Fibroblast of peridontal ligament (primary cell): ENCODE measurements at regions not wholly inside any gene's neighbourhood (a gene's known extent, or its start where the extent isn't known, plus 50 kb on each side); places are given as distances from the start of the nearest gene placed in this dataset.

ENCODE experiments used
- DNase-seq: peaks from one replicate; pipeline ENCODE4 v3.0.0-alpha.2; 2010; ENCODE audit errors: extremely low read depth

DNA sequence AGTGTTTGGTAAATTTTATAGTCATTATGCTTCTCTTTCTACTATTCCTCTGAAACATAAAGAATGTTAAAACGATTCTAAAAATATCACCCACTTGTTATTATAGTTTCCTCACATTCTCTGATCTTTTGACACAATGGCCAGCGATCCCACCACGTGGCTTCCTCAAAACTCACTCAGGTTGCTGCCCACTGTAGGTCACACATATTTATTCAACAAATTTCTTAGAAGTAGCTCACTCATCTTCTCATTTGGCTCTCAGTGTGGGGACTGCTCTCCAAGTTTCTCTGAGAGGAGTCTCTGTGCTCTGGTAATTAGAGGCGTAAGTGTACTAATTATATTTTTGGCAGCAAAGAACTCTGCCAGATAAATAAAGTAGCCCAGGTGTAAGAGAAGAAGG is 465.4 kb downstream of the CDH11 start:
- no peak for DNase-seq

DNA sequence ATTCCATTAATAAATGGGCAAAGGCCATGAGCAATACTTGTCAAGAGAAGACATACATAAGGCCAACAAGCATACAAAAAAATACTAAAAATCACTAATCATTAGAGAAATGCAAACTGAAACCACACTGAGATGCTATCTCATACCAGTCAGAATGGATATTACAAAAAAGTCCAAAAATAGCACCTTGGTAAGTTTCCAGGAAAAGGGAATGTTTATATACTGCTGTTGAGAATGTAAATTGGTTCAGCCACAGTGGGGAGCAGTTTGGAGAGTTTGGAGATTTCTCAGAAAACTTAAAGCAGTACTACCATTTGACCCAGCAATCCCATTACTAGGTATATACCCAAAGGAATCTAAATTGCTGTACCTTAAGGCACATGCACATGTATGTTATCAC is 467.7 kb downstream of the CDH11 start:
- peak; percentile 83 for DNase-seq

DNA sequence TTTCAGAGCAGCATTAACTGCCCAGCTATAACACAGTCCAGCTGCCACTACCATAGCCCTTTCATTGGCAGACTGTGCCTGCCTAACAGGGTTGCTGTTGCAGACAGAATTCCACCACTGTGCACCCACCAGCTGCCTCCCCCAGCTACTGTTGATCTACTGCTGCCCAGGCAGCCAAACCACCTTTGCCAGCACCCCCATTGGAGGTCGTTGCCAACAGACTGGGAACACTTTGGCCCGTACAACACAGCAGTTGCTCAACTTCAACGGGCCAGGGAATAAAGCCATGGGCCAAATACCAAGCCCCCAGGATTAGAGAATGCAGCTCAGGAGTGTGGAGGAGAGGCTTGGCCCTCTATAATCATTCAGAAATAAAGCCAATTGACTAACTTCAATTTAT is 473.6 kb downstream of the CDH11 start:
- DNase-seq: no peak

DNA sequence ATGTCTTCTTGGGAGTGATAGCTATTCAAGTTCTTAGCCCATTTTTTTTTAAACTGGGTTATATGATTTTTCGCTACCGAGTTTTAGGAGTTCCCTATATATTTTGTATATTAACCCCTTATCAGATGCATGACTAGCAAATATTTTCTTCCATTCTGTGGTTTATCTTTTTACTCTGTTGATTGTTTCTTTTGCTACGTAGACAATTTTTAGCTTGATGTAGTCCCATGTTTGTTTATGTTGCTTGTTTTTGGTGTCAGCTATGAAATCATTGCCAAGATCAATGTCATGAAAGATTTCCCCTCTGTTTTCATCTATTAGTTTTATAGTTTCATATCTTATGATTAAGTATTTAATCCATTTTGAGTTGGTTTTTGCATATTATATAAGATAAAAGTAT is 480.5 kb downstream of the CDH11 start:
- no peak for DNase-seq

DNA sequence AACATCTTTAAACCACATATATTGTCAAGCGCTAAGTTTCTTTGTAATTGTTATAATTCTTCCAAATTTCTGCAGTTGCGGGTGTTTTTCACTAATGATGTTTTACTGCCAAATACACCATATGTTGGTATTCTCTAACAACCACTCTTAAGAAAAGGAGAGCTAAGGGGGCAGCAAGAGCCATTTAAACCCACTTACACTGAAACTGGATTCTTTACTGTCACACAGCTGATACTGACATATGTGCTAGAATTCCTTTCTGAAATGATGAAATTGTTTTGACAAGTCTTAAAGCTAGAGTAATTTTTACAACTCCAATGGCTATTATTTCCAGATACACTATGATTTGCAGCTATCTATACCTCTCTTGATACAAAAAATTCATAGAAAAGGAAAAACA is 483.1 kb downstream of the CDH11 start:
- DNase-seq: no peak

DNA sequence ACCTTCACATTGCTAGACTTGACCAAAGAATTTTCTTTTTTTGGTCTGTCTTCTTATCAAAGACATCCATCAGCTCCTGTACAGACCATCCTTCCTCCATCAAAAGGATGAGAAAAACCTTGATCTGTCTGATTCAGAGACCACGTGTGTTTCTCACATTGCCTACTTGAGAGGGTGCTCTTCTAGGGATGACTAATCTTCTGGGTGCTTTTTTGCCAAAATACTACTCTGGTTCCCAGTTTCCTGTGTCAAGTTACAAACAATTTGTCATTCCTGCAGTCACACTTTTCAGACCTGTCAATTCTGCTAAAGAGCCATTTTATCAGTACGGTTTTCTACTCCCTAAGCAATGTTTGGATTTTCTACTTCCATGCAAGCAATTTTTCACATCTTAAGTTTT is 492.2 kb downstream of the CDH11 start:
- DNase-seq: no peak

DNA sequence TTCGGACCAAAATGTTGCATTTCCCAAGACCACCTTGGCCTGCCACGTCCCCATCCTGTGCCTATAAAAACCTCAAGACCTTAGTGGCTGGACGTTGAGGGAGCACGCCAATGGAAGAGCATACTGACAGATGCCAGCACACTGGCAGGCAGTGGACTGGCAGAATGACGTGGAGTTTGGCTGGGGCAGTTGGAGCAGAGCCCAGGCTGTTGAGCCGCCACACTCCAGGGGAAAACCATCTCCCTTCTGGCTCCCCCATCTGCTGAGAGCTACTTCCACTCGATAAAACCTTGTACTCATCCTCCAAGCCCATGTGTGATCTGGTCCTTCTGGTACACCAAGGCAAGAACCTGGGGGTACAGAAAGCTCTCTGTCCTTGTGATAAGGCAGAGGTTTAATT is 494.1 kb downstream of the CDH11 start:
- no peak for DNase-seq

DNA sequence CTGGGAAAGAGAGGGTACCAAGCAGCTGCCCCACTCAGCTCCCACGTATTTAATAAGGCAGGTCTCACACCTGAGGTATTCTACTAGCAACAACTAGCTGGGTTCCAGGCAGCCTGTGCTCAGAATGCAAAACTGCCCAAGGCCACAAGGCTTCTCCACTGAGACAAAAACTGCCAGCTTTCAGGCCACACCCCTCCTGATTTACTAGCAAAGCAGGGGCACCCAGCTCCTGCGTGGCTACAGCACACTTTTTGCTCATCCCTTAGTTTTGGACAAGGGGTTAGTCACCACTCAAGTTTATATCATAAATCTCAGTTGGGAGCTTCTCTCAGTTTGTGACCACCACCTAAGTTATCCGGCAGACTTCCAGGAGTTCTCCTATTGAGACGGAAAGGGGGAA is 494.6 kb downstream of the CDH11 start:
- DNase-seq: no peak

DNA sequence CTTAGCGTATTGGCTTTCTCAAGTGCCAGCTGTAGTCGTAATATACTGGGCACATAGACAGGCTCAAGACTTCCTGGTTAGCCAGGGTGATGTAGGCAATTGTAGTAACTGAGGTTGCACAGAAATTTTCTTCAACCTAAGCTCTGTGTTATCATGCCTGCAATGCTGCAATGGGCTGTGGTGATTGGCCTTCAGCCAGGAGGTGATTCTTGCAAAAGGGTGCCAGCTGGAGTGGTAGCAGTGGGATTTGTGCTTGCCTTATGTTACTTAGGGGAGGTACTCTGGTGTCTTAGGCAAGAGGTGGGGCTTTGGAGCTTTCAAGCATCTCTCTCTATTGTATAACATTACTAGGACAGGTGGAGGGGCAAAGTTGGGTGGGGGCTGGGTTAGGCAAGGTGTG is 495.1 kb downstream of the CDH11 start:
- peak; percentile 18 for DNase-seq

DNA sequence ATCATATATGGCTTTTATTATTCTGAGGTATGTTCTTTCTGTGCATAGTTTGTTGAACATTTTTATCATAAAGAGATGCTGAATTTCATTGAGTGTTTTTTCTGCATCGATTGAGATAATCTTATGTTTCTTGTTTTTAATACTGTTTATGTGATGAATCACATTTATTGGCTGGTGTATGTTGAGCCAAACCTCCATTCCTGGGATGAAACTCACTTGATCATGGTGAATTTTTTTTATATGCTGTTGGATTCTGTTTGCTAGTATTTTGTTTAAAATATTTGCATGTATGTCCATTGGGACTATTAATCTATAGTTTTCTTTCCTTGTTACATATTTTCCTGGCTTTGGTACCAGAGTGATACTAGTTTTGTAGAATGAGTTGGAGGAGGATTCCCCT is 500.2 kb downstream of the CDH11 start:
- peak; percentile 19 for DNase-seq

DNA sequence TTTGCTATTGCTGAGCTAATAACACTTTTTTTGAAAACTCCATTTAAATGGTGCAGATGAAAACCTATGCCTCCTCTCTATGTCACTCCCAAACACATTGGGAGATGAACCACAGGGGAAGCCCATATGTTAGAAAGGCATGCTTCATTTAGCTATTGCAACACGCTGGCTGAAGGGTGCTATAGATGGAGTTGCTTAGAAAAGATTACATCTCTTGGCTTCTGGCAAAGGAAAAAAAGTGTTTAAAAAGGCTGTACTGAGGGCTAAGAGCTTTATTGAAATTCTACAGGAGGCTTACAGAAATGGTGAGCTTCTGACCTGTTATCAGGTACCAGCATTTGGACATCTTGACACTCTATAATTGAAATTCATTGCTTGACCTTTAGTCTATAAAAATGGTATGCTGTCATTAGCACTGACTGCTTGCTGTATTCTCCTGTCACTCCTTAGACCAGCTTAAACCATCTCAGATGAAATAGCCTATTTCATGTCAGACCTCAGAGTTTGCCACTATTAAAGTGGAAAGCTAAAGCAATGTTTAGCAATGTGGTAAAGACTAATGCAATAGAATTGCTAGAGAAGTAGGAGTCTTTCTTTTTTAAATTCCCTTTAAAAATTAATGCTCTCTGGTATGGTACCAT is 503.9 kb downstream of the CDH11 start:
- no peak for DNase-seq

DNA sequence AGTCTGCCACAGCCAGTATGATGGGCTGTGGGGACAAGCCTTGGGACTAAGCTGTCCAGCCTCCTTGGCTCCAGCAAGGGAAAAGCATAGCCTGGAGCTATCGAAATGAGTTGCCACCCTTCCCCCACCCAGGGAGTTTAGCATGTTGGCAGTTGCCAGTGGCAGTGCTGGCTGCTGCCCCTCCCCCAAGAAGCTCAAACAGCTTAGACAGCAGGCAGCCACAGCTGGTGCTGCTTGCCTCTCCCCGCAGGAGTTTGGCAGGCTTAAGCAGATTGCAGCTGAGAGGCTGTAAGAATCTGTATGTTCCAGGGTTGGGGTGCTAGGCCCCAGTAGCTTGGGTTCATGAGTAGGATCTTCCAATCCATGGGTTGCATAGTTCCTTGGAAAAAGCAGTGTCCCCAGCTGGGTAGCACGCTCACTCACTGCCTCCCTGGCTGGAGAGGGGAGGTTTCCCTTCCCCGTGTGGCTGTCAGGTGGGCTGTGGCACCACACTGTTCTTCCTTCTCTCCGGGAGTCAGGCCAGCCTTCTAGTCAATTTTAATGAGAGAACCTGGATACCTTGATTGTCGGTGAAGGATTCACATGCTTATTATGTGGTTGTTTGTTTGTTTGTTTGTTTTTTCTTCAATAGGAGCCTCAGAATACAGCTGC is 506.1 kb downstream of the CDH11 start:
- peak; percentile 49 for DNase-seq

DNA sequence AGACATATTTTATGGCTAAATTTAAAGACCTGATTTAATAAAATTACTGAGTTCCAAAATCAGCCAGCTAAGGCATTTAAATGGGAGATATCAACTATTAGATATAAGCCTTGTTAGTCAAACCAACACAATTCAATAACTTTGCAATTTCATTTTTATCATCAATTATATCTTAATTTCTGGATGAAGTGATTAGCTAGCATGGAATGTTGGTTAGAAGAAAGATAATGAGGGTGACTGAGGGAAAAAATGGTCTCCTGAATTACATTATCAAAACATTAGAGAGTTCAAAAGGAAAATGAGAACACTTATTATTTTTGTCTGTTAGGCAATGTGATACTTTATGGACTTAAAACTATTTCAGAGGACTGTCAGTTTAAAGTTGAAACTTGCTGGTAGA is 525.7 kb downstream of the CDH11 start:
- no peak for DNase-seq

DNA sequence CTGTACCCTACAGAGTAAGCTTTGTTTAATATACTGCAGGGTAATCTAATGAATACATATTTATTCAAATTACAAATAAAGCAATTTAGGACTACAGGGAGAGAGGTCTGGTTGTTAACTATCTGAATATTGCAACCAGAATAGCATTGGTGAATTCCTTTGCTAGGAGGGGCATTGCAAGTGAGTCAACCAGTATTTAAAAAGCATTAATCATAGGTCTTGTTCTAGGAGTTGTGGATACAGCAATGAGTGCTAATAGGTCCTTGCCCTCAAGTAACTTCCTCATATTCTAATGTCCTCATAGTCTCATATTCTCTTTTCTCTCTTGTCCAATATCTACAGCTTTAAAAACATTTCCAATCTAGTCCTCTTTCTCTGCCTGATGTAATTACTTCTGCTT is 531.4 kb downstream of the CDH11 start:
- DNase-seq: peak; percentile 17

DNA sequence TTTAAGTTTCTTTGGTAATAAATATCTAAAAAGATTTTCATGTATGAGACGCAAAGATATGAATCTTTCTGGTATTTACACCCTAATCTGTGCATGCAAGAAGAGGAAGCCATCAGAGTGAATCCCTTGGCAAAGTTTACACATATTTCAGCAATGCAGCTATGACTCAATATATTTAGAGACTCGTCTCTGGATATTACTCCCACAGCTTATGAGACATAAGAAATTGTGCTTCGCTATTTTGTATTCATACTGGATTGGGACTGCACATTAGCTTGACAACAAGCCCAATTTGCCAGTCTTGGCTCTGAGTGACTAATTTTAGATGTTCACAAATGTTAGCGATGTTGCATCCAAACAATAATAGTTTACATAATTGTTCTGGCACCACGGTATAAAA is 532.0 kb downstream of the CDH11 start:
- peak; percentile 60 for DNase-seq

DNA sequence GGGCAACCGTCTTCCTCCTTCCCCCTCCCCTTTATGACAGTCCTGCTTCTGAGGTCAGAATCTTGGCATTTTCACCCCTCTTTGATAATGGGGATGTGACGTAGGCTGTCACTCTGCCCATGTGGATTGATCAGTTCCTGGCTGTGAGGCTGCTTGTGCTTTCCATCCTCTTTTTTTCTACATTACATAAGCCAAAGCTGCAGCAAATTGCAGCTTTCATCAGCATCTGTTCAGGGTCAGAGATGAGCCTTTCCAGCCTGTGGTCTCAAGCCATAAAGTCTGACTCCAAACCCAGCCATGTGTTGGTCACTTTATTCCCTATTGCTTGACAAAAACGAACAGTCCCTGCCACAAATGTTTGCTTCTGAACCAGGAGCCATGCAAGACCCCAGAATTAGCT is 535.1 kb downstream of the CDH11 start:
- DNase-seq: peak; percentile 5

DNA sequence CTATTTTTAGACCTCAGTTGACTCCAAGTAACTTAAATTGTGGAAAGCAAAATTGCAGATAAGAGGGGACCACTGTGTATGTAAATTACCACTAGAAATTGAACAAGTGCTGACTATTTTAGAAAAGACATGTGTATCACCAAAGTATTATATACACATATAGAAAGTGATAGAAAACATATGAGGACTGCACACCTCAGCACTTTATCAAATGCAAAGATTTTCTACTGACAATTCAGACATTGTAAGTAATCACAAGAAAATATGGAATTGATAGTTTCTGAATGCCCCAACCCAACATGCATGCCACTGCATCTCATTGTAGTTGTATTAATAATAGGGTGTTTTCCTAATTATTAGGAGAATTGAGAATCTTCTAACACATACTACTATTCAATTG is 536.5 kb downstream of the CDH11 start:
- DNase-seq: no peak

DNA sequence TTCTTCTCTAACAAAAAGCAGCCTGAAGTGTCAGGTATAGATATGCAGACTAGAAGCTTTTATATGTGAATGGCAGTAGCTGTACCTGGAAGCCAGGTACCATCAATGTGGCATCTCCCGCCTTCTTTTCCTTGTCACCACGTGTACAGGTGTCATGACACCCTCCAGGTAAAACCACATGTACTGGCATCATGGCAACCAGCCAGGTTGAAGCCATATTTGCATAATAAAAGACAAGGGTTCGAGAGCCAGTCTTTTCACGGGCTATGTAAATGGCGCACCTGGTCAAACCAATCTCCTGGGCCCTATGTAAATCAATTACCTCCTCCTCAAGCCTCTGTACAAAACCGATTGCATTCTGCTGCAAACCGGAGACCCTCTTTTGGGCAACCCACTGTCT is 541.3 kb downstream of the CDH11 start:
- no peak for DNase-seq

DNA sequence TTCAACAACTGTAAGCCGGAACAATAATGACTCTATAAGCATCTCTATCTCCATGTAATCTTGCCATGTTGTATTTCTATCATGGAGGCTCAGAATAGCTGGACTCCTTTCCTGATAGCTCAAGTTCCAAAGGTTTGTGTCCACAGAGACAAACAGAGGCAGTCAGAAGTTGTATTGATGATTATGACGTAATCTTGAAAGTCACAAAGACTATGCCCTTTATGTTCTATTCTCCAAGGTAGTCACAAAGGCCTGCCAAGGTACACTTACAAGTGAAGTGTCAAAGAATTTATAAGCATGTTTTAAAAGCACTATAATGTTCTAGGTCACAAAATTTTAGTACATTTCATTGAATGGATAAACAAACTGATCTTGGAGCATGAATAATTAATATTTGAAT is 542.2 kb downstream of the CDH11 start:
- DNase-seq: no peak

DNA sequence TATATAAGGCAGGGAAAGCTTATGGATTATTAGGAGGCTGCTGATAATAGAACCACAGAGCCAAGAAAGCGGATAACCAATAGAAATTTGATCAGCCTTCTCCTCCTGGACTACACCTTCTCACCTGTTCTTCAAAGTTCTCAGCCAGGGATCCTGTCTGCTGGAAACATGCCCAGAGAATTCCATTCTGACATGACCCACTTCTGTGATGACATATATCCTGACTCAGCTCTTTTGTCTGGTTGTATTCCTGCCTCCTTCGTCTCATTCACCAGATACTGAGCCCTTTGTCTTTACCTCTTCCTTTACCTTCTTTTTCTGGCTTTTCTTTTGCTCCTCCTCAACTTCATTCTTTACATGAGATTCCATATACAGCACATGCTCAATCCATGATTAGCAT is 576.1 kb downstream of the CDH11 start:
- DNase-seq: no peak

DNA sequence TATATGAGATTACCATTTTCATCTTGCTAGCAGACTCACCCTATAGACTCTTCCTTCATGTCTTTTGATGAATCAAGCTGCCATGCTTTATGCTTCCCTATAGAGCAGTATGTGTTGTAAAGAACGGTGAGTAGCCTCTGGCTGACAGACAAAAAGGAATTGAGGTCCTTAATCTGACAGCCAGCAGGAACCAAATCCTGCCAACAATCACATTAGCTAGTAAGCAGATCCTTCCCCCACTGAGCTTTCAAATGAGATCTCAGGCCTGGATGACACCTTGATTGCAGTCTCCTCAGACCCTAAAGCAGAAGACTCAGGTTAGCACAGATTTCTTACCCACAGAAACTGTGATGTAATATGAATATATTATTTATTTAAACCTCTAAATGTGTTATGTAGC is 577.0 kb downstream of the CDH11 start:
- DNase-seq: no peak

DNA sequence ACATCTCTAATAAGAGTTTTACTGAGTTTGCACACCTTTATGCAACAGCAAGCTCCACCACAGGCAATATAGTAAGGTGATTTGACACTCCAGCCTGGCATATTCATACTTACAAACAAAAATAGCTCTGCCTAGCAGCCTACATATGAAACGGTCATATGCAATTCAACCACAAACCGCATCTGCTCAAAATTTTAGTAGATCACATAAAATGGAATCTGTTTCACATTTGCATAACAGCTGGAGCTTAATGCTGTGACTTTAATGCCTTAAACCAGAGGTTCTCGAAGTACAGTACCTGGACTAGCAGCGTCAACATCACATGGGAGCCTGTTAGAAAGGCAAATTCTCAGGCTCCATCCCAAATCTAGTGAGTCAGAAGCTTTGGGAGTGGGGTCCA is 578.4 kb downstream of the CDH11 start:
- DNase-seq: peak; percentile 33

DNA sequence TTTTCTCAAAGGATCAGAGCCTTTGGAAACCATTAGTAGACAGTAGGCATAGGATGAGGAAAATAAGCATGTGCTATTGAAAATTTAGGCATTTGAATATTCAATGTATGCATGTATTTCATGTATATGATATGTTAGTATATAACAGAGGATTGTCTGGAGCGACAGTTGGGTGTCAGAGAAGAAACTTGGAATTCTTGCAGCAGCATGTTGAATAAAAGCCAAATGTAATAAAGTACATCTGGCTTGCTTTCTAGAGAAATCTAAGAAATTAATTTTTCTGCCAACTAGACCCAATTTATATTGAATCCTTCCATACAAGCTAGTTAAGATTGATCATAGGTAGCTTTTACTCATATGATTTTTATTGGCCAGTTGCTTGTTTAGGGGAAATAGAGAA is 578.8 kb downstream of the CDH11 start:
- no peak for DNase-seq

DNA sequence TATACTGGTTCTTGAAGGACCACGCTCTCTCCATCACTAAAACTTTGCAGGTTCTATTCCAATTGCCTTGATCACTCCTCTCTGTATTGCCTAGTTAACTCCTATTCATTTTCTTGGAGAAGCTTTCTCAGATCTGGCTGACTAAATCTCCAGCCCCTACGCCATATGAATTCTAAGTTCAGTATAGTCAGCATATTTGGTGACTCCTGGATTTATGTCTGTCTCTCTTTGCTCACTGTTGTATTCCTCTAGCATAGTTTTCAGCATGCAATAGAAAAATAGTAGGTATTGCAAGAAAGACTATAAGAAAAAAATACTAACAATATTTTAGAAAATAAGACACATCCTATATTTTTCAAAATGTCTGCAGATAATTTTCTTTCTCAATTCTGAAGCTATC is 579.7 kb downstream of the CDH11 start:
- no peak for DNase-seq
